SK-N-SH treated with all-trans-retinoic acid at 6 μM for 48 hours (cell line): ENCODE measurements at regions not wholly inside any gene's neighbourhood (a gene's known extent, or its start where the extent isn't known, plus 50 kb on each side); places are given as distances from the start of the nearest gene placed in this dataset.

Source experiments
- BACH2 ChIP-seq: fragments of 250-450 bp; sonication (Bioruptor Pico); IDR thresholded peaks from 2 replicates; pipeline ENCODE4 v1.9.0; 2021; ENCODE audit warnings: mild to moderate bottlenecking, borderline replicate concordance
- ZFP30 ChIP-seq: fragments of 450-650 bp; formaldehyde crosslinking; IDR thresholded peaks from 2 replicates; pipeline ENCODE4 v1.5.0; 2022; ENCODE audit warnings: mild to moderate bottlenecking, moderate library complexity
- ZNF70 ChIP-seq: fragments of 450-650 bp; formaldehyde crosslinking; IDR thresholded peaks from 2 replicates; pipeline ENCODE4 v1.5.0; 2020; ENCODE audit warnings: mild to moderate bottlenecking, moderate library complexity
- TF ChIP-seq, protein P1 (sequence below): fragments of 250-450 bp; sonication (Bioruptor Pico); IDR thresholded peaks from 2 replicates; pipeline ENCODE4 v1.5.1; 2020; ENCODE audit warnings: low read depth, mild to moderate bottlenecking, moderate library complexity

DNA sequence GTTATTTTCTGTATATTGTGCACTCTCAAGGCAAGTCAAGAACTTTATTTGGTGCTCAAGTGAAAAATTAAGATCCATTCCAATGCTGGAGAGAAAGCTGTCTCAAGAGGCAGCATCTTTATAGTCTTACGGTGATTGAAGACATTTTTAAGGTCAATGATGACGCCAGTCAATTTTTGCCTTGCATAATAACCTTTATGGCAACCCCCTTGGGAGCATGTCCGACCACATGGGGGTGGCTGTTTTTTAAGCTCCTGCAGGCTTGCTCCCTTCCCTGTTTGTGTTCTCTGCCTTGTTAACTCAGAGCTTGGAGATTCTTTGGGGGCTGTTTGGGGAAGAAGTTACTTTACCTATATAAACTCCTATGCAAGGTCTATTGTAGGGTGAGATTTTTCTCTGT, 109.6 kb upstream of the FERMT1 start:
- TF ChIP-seq BACH2 (CRISPR knock-in tag), result no peak
- TF ChIP-seq ZFP30, result no peak
- TF ChIP-seq ZNF70 (CRISPR knock-in tag), result no peak
- TF ChIP-seq, protein P1, sequence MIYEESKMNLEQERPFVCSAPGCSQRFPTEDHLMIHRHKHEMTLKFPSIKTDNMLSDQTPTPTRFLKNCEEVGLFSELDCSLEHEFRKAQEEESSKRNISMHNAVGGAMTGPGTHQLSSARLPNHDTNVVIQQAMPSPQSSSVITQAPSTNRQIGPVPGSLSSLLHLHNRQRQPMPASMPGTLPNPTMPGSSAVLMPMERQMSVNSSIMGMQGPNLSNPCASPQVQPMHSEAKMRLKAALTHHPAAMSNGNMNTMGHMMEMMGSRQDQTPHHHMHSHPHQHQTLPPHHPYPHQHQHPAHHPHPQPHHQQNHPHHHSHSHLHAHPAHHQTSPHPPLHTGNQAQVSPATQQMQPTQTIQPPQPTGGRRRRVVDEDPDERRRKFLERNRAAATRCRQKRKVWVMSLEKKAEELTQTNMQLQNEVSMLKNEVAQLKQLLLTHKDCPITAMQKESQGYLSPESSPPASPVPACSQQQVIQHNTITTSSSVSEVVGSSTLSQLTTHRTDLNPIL, result no peak
